Glomerular endothelial cell (primary cell): ENCODE measurements at regions not wholly inside any gene's neighbourhood (a gene's known extent, or its start where the extent isn't known, plus 50 kb on each side); places are given as distances from the start of the nearest gene placed in this dataset.
"Not testable (repeated sequence)": the region's sequence is repeated elsewhere in the genome, so short reads cannot be mapped to it uniquely, and the experiment has no call there.

Experiments used
- DNase-seq: peaks from one replicate; pipeline ENCODE4 v3.0.0-alpha.2; 2011; ENCODE audit warnings: low read depth, low spot score; ENCODE audit errors: extremely low read depth

DNA sequence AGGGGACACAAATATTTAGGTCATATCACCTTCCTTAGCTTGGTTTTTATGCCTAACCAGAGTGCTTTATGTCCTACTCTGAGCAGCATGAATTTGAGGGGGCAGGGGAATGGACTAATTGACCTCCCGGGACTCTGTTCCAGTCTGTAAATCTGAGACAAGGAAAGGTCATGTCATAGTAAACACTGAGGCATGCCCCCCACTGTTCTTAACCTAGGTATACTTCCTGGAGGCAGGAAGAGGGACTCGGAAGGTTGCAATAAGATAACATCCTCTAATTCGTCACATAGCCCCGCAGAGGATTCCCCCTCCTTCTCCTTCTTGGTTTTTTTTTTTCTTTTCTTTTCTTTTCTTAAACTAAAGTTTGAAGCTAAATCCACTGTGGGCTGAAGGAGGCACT is 540.3 kb upstream of the CADM1 start:
- DNase-seq, result no peak

DNA sequence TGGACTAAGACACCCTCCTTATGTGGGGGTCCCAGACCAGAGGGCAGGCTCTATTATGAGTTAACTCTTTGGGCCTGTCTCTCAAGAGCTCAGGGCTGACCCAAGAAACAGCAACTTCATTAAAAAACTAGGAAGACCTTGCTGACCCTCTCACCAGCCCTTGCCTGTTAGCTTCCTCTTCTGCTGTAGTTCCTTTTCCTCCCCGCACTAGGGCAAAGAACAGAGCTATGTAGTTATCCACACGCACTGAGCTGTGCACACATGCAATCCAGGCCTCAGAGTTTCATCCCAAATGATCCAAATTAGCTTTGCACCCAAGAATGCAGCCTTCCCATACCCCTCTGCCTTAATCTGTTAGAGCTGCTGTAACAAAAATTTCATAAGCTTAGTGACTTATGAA is 539.6 kb upstream of the CADM1 start:
- DNase-seq, result no peak

- DNase-seq, result not testable (repeated sequence)
Observed at GRCh38 chr11:116043059-116043458, 538.8 kb upstream of the CADM1 start.

DNA sequence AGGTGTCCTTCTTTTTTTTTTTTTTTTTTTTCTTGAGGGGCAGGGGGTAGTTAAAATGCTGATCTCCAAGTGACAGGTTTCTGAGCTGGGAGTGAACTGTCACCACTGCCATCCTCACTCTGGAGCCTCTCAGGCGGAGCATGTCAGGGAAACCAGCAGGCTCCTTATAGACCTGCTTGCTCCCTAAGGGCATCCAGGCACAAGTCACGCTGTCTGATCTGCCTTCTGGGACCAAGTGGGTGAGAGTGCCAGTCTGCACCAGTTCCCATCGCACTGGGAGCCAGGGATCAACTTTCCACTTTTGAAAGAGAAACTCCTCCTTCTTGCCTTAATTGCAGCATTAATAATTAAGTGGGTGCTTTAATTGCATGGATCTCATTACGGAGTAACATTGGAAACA is 537.9 kb upstream of the CADM1 start:
- DNase-seq, result no peak

DNA sequence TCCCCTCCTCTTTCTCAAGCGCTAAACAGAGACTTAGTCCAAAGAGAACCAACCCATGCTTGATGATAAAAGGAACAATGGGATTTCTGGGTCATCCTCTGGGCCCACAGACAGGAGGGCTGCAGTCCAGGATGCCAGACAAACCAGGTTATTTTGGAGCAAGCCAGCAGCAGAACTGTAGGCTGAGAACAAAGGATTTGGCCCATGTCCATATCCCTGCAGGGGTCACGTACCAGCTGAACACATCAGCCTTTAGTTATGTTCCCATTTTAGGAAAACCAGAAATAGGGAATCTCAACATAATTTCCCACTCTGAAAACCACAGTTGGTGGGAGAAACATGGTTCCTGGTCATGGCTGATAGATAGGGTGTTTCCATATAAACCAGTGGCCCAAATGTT is 533.6 kb upstream of the CADM1 start:
- DNase-seq, result no peak

GRCh38 chr11:116035977-116036376 is 531.8 kb upstream of the CADM1 start:
- no peak for DNase-seq

DNA sequence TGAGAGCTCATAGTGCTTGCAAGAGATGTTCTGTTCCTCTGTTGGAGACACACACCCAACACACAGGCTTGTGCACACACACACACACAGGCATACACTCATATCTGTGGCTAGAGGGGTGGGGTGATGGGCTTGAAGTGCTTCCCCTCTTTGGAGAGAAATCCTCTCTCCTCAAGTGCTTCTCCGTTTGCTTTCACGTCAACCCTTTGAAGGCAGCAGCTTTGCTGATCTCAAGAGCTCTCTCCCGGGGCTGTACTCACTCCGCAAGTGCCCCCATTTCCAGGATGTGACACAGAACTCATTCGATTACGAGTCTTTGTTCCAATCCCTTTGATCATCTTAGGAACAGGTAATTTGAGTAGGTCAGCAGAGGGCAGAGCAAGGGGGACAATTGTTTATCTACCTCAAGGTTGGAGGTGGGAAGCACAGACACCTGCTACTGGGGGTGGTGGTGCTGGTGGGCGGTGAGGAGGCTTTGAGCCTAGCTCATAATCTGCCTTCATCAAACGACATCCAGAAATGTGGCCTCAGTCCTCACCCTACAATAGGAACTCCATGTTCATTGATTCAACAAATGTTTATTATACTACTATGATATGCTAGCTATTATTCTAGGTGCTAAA is 529.8 kb upstream of the CADM1 start:
- DNase-seq, result no peak

GRCh38 chr11:116030697-116031331 is 526.6 kb upstream of the CADM1 start:
- DNase-seq, result no peak

DNA sequence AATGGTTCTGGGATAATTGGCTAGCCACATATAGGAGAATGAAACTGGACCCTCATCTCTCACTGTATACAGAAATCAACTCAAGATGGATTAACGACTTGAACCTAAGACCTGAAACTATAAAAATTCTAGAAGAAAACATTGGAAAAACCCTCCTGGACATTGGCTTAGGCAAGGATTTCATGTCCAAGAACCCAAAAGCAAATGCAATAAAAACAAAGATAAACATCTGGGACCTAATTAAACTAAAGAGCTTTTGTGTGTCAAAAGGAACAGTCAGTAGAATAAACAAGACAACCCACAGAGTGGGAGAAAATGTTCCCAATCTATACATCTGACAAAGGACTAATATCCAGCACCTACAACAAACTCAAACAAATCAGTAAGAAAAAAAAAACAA is 524.3 kb upstream of the CADM1 start:
- not testable (repeated sequence) for DNase-seq

DNA sequence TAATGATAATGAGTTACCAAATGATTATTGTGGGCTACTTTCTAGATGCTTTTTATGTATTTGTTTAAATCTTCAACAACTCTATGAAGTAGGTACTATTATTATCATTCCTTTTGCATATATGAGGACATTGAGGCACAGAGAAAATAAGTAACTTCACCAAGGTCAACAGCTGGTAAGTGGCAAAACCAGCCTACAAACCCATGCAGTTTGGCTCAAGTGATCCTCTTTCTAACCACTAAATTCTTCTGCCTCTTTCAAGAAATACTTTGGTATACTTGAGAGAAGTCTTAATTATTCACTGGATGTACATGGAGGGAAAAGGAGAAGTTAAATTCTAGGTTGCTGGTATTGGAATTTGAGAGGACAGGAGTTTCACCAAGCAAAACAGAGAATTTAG is 495.2 kb upstream of the CADM1 start:
- DNase-seq, result no peak

DNA sequence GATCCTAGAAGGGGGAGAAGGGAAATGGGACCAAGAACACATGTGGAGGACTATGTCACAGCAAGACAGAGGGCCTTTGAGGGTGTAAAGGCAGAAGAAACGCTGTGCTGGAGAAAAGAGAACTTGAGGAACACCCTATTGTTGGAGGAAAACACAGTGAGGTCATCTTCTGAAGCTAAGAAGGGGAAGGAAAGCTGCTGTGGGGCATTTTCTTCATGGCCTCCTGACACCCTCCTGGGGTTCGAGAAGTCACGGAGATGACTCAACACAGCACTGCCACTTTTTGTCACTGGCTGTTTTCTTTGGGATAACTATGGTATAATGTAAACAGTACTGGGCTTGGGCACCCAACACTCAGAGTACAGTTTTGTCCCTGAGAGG is 492.6 kb upstream of the CADM1 start:
- no peak for DNase-seq

GRCh38 chr11:115996125-115996807 is 492.1 kb upstream of the CADM1 start:
- DNase-seq, result no peak

DNA sequence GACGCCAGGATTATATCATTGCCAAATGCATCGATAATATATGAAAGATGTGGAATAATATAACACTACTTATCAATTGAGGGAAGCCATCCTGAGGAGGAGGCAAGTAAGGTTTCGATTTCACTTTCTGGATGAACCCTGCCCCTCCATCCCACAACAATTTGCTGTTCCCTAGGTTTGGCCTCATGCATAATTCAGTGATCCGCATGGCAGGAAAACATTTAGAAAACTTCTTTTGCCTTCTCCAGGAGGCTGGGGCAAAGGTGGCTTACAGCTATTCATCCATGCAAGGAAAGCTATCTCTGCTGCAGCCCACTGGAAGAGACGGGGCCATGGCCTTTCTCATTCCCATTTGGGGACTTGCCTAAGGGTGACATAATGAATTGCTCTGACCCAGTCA is 489.4 kb upstream of the CADM1 start:
- DNase-seq, result no peak

GRCh38 chr11:115990004-115990447 is 485.8 kb upstream of the CADM1 start:
- no peak for DNase-seq

DNA sequence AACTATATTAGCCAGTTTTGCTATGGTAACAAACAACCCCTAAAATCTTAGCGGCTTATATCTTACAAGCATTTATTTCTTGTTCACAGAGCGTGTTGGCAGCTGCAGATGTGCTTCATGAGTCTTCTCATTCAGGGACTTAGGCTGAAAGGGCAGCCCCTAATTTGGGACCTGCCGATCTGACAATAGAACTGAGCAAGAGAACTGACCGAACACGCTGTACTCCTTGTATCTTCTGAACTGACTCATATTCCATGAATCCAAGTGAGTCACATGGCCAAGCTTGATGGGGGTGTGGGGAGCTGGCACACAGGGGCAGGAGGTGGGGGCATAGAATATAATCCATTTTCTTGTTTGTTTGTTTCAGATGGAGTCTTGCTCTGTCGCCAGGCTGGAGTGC is 481.7 kb upstream of the CADM1 start:
- DNase-seq, result no peak

DNA sequence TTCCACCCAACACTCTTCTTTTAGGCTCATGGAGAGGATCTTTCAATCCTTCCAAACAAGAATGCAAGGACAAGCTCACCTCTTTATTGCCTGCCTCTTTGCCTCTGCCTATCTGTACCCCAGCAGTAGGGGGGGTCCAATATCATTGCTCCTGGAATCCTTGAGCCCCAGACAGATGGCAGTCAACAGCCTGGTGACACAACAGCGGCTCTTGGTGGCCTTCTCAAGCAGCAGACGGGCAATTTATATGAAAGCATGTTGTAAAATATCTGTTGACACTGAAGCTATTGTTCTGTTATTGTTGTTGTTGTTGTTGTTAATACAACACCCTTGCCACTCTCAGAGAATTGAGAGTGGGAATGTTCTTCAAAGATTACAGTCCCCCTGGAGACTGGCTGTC is 480.0 kb upstream of the CADM1 start:
- no peak for DNase-seq

GRCh38 chr11:115982666-115983065 is 478.5 kb upstream of the CADM1 start:
- DNase-seq, result no peak

DNA sequence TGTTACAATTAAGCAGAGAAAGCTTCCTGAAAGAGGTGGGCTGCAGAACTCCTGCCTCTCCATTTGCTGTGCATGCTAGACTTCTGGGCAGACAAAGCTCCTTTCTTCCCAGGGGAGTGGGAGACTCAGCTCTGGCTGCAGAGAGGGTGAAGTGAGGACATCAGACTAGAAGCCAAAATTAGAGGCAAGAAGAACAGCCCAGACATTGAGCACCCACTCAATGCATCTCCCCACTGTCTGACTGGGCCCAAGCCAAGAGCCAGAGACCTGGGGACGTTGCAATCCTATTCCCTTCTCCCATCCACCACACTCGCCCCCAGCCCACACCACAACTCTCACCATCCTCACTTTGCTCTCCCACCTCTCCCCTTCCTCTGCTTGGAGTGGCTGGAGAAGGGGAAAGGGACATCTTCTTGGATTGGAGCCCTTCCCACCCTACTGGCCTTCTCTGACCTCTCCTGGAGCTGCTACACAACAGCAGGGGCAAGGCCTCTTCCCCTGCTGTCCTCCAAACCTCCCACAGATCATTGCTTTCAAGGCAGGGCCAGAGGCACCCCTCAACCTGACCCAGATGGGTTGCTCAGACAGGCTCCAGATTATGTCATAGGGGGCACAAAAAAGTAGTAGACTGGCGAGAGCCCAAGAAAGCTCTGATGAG is 477.7 kb upstream of the CADM1 start:
- no peak for DNase-seq

DNA sequence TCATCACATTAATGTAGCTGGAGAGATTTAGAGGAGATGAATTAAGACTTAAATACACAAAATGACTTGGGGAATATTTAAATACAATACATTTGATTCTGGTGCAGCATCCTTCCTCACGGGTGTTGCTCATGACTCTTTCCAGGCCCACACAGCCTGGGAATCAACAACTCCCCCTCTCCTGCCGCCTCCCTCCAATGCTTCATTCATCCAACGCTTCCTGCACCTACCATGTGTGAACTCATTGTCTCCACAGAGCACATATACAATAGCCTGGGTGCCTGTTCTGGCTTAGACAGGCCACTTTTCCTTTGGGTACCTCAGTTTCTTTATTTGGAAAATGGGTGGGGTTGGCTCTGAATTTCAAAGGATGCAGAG is 476.9 kb upstream of the CADM1 start:
- no peak for DNase-seq

GRCh38 chr11:115980337-115981103 is 476.3 kb upstream of the CADM1 start:
- no peak for DNase-seq

DNA sequence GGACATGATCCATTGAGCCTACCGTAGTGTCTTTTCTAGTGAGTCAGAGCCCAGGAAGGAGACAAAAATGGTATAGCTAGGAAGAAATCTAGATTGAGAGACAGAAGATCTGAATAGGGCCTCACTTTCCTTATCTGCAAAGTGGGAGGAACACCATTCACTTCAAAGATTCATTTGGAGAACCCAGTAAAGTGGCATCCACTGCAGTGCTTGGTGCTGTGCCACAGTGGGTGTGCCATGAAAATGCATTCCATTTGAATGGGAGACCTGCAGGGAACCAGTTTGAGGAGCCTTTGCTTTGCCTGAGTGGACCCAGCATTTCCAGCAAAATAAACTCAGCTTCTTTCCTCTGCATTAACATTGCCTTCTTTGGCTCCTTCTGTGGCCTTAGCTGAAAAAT is 470.5 kb upstream of the CADM1 start:
- DNase-seq, result no peak
